CD14-positive monocyte (primary cell): ENCODE measurements at regions not wholly inside any gene's neighbourhood (a gene's known extent, or its start where the extent isn't known, plus 50 kb on each side); places are given as distances from the start of the nearest gene placed in this dataset.
"Not testable (repeated sequence)": the region's sequence is repeated elsewhere in the genome, so short reads cannot be mapped to it uniquely, and the experiment has no call there.

Experiments
- DNase-seq, 3 donors: peaks; one replicate each; pipeline ENCODE4 v3.0.0-alpha.2; 2011 to 2022
- H2AFZ ChIP-seq: 2 replicates; pipeline ENCODE4 v1.6.0; 2012; ENCODE audit warnings: mild to moderate bottlenecking, low read depth, low read length, inconsistent platforms; ENCODE audit not compliant: insufficient read depth, poor library complexity, severe bottlenecking
- H3K27ac ChIP-seq, 2 donors: 1 replicate in 1 of 2; 2 replicates in 1 of 2; pipeline ENCODE4 v1.5.1; 2012 to 2013; ENCODE audit warnings: low read length in 2 of 2, control low read depth in 1 of 2, inconsistent platforms in 1 of 2, low read depth in 1 of 2, mild to moderate bottlenecking in 1 of 2
- H3K27me3 ChIP-seq, 2 donors: one replicate each; pipeline versions ENCODE4 v1.6.0 to v1.6.1; 2011 to 2013; ENCODE audit warnings: low read length in 2 of 2; ENCODE audit not compliant: control insufficient read depth in 2 of 2, insufficient read depth in 2 of 2
- H3K36me3 ChIP-seq, 2 donors: replicated peaks in 1 of 2; 1 replicate in 1 of 2; 2 replicates in 1 of 2; pipeline versions ENCODE4 v1.5.1 to v1.6.1; 2012 to 2013; ENCODE audit warnings: low read length in 2 of 2, control low read depth in 1 of 2, inconsistent platforms in 1 of 2, mild to moderate bottlenecking in 1 of 2; ENCODE audit not compliant: insufficient read depth in 2 of 2, control insufficient read depth in 1 of 2
- H3K4me1 ChIP-seq, 2 donors: 1 replicate in 1 of 2; 2 replicates in 1 of 2; pipeline versions ENCODE4 v1.5.1 to v1.6.1; 2012 to 2013; ENCODE audit warnings: low read length in 2 of 2, control low read depth in 1 of 2, inconsistent platforms in 1 of 2, mild to moderate bottlenecking in 1 of 2, moderate library complexity in 1 of 2; ENCODE audit not compliant: insufficient read depth in 2 of 2, control insufficient read depth in 1 of 2
- H3K4me2 ChIP-seq: replicated peaks from 2 replicates; pipeline ENCODE3; 2012; ENCODE audit warnings: low read length, moderate library complexity, mild to moderate bottlenecking; ENCODE audit not compliant: poor library complexity, severe bottlenecking; ENCODE audit errors: extremely low read depth
- H3K4me3 ChIP-seq, 3 experiments: fragments of 200-600 bp in 1 of 3; sonication (generic) in 1 of 3; replicated peaks in 1 of 3; 1 replicate in 2 of 3; 2 replicates in 1 of 3; pipeline ENCODE4 v1.5.1; 2011 to 2013; ENCODE audit warnings: low read length in 3 of 3, mild to moderate bottlenecking in 3 of 3, control low read depth in 2 of 3, low read depth in 2 of 3, inconsistent platforms in 1 of 3, moderate library complexity in 1 of 3
- H3K79me2 ChIP-seq: 2 replicates; pipeline ENCODE4 v1.6.0; 2012; ENCODE audit warnings: mild to moderate bottlenecking, control low read depth, inconsistent platforms, low read length, moderate library complexity; ENCODE audit not compliant: insufficient read depth
- H3K9ac ChIP-seq: 2 replicates; pipeline ENCODE4 v1.6.0; 2017; ENCODE audit warnings: low read length, mild to moderate bottlenecking; ENCODE audit not compliant: insufficient read depth, poor library complexity, severe bottlenecking
- H3K9me3 ChIP-seq, 2 donors: replicated peaks in 1 of 2; 1 replicate in 1 of 2; 2 replicates in 1 of 2; pipeline versions ENCODE4 v1.5.1 to v1.6.1; 2012 to 2013; ENCODE audit warnings: low read length in 2 of 2, control low read depth in 1 of 2; ENCODE audit not compliant: control insufficient read depth in 1 of 2, insufficient read depth in 1 of 2
- H4K20me1 ChIP-seq: 2 replicates; pipeline ENCODE4 v1.6.0; 2012; ENCODE audit warnings: mild to moderate bottlenecking, low read length, control low read depth, moderate library complexity; ENCODE audit not compliant: insufficient read depth
- H3K27ac Mint-ChIP-seq, 7 donors: one replicate each; pipeline ENCODE4 v1.8.0; 2020; ENCODE audit warnings: mild to moderate bottlenecking in 7 of 7, mixed read lengths in 7 of 7, moderate library complexity in 6 of 7, inconsistent platforms in 2 of 7
- H3K27me3 Mint-ChIP-seq, 3 donors: one replicate each; pipeline ENCODE4 v1.8.0; 2021 to 2022; ENCODE audit warnings: low read depth in 3 of 3, mild to moderate bottlenecking in 3 of 3, mixed read lengths in 3 of 3, moderate library complexity in 3 of 3, inconsistent platforms in 1 of 3
- H3K36me3 Mint-ChIP-seq, 2 donors: one replicate each; pipeline ENCODE4 v1.8.0; 2020; ENCODE audit warnings: mixed read lengths in 2 of 2, inconsistent platforms in 1 of 2, mild to moderate bottlenecking in 1 of 2
- H3K4me1 Mint-ChIP-seq: one replicate; pipeline ENCODE4 v1.8.0; 2020; ENCODE audit warnings: mild to moderate bottlenecking, mixed read lengths
- H3K4me3 Mint-ChIP-seq, 2 donors: one replicate each; pipeline ENCODE4 v1.8.0; 2020; ENCODE audit warnings: mild to moderate bottlenecking in 2 of 2, mixed read lengths in 2 of 2, moderate library complexity in 1 of 2
- H3K9me3 Mint-ChIP-seq, 7 donors: one replicate each; pipeline ENCODE4 v1.8.0; 2020 to 2022; ENCODE audit warnings: mixed read lengths in 7 of 7, mild to moderate bottlenecking in 6 of 7, moderate library complexity in 6 of 7, inconsistent platforms in 2 of 7
- WGBS: methylation state at CpG from one replicate; pipeline ENCODE4 v1.1.5; 2013; ENCODE audit warnings: missing lambda C conversion rate; ENCODE audit not compliant: insufficient coverage; 5-methylcytosine and 5-hydroxymethylcytosine counted together
- intact Hi-C, 2 donors: fragments of 100-400 bp; cut with micrococcal nuclease; formaldehyde crosslinking; loops; one replicate each; pipeline versions ENCODE4 v1.15.0 to v1.15.1; 2023
- TF ChIP-seq, protein P1 (sequence below): fragments of 200-600 bp; IDR thresholded peaks from one replicate; pipeline ENCODE4 v1.8.0; 2022; ENCODE audit warnings: antibody characterized with exemption, mild to moderate bottlenecking

DNA sequence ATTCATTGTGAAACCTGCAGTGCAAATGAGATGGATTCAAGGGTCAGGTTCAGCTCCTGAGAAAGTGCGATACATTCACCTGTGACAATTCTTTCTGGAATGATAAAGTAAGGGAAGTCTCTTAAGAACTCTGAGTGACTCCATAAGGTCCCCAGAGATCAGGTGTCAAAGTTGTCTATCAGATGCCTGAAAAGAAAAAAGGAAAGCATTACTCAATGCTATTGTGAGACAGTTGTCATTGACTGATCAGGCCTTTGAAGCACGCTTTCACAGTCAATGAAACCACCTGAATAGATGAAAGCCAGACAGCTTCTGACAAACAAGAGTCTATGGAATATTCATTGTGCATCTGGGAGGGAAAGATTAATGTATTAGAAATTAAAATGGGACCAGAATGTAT is 252.7 kb upstream of the GALNT5 start:
- H3K4me1 Mint-ChIP-seq: no peaks in the 10 kb centered on the region
- Histone ChIP-seq H3K36me3 (no peaks in the 10 kb centered on the region), H3K27ac (no peak overlapping the region), H3K4me1 (no peaks in the 10 kb centered on the region), H3K27me3 (no peaks in the 10 kb centered on the region), H4K20me1 (no peaks in the 10 kb centered on the region), H3K9me3 (no peaks in the 10 kb centered on the region), H3K4me2 (no peak overlapping the region), H2AFZ (no peak overlapping the region), H3K4me3 (no peak overlapping the region), H3K9ac (no peak overlapping the region), H3K79me2 (no peaks in the 10 kb centered on the region)
- no peak overlapping the region for H3K27ac Mint-ChIP-seq
- TF ChIP-seq, protein P1, sequence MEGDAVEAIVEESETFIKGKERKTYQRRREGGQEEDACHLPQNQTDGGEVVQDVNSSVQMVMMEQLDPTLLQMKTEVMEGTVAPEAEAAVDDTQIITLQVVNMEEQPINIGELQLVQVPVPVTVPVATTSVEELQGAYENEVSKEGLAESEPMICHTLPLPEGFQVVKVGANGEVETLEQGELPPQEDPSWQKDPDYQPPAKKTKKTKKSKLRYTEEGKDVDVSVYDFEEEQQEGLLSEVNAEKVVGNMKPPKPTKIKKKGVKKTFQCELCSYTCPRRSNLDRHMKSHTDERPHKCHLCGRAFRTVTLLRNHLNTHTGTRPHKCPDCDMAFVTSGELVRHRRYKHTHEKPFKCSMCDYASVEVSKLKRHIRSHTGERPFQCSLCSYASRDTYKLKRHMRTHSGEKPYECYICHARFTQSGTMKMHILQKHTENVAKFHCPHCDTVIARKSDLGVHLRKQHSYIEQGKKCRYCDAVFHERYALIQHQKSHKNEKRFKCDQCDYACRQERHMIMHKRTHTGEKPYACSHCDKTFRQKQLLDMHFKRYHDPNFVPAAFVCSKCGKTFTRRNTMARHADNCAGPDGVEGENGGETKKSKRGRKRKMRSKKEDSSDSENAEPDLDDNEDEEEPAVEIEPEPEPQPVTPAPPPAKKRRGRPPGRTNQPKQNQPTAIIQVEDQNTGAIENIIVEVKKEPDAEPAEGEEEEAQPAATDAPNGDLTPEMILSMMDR: no peak
- no peaks in the 10 kb centered on the region for H3K36me3 Mint-ChIP-seq
- WGBS: 83% methylated on average over 2 of the region's 2 CpGs
- intact Hi-C loops: no loop called here
- peaks cover 0 to 3% (median 0%) of the 10 kb centered on the region in 7 donors for H3K9me3 Mint-ChIP-seq
- no peak overlapping the region for H3K4me3 Mint-ChIP-seq
- peaks cover 0 to 2% (median 0%) of the 10 kb centered on the region in 3 donors for H3K27me3 Mint-ChIP-seq
- DNase-seq: no peak

DNA sequence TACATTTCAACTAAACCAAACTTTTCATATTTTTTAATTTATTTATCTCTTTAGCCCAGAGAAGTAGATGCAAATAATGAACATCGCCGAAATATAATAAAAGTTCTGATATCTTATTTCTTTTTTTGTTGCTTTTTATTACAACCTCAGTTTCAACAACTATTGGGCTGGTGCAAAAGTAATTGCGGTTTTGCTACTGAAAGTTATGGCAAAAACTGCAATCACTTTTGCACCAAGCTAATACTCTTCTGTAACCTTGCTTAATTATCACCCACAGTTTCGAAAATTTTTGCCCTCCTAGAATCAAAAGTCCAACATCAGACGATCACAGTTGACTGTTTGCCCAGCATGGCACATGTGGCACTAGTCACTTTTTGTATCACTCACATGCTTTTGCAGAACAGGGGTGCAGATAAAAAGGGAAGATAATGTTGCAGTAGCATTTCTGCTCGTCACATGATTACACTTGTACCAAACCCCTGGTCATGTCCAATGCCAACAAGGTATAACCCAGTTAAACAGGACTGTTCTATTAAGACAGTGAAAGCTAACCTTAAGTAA is 242.4 kb upstream of the GALNT5 start:
- TF ChIP-seq, protein P1: no peak
- Histone ChIP-seq H3K9ac (no peak overlapping the region), H3K4me2 (no peak overlapping the region), H3K4me3 (no peak overlapping the region), H2AFZ (no peak overlapping the region), H3K36me3 (no peaks in the 10 kb centered on the region), H3K79me2 (no peaks in the 10 kb centered on the region), H3K4me1 (no peaks in the 10 kb centered on the region), H3K27me3 (no peaks in the 10 kb centered on the region), H3K27ac (no peak overlapping the region), H4K20me1 (no peaks in the 10 kb centered on the region), H3K9me3 (no peaks in the 10 kb centered on the region)
- Mint-ChIP-seq H3K27ac (peak overlapping the region in 1 of 7 donors; percentile 64), H3K4me3 (no peak overlapping the region), H3K9me3 (peaks cover 0 to 2% (median 0%) of the 10 kb centered on the region in 7 donors), H3K27me3 (no peaks in the 10 kb centered on the region), H3K36me3 (no peaks in the 10 kb centered on the region), H3K4me1 (no peaks in the 10 kb centered on the region)
- DNase-seq: no peak
- intact Hi-C loops: no loop called here
- WGBS: 65% methylated on average over 2 of the region's 6 CpGs

DNA sequence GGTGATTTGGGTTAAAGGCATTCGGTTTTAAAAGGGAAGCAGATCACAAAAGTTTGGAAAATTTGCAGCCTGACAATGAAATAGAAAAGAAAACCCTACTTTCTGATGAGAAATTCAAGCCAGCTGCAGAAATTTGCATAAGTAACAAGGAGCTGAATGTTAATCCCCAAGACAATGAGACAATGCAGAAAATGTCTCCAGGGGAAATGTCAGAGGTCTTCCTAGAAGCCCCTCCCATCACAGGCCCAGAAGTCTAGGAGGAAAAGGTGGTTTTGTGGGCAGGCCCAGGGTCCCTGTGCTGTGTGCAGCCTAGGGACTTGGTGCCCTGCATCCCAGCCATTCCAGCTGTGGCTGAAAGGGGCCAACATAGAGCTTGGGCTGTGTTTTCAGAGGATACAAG is 234.2 kb upstream of the GALNT5 start:
- not testable (repeated sequence) for H3K4me3 Mint-ChIP-seq

More for the DNA sequence above, 234.2 kb upstream of the GALNT5 start:
- H4K20me1 ChIP-seq, intact Hi-C loops, H3K9me3 Mint-ChIP-seq, H3K4me1 Mint-ChIP-seq, H3K9ac ChIP-seq, H3K27ac ChIP-seq, H3K79me2 ChIP-seq, DNase-seq, H3K27me3 ChIP-seq, H3K9me3 ChIP-seq, H3K27me3 Mint-ChIP-seq, H3K36me3 ChIP-seq, H3K4me3 ChIP-seq, H3K27ac Mint-ChIP-seq, H3K36me3 Mint-ChIP-seq, H2AFZ ChIP-seq, H3K4me1 ChIP-seq, H3K4me2 ChIP-seq: not testable (repeated sequence)
- no CpG with 5 or more reads among the region's 1 CpG for WGBS
